HG03108 (cell line): ENCODE measurements at regions not wholly inside any gene's neighbourhood (a gene's known extent, or its start where the extent isn't known, plus 50 kb on each side); places are given as distances from the start of the nearest gene placed in this dataset.

Experiments used
- ATAC-seq: cut with Tn5 transposase; IDR thresholded peaks from one replicate; pipeline ENCODE4 v1.9.1; 2021; ENCODE audit warnings: moderate library complexity; ENCODE audit not compliant: unreplicated experiment

- no peak for ATAC-seq
These were observed 113.3 kb downstream of the LRRC70 start for GRCh38 chr5:62691946-62692345.

- ATAC-seq = no peak
These were observed 111.8 kb downstream of the LRRC70 start for GRCh38 chr5:62690421-62690820.

- ATAC-seq = no peak
These were observed 111.2 kb downstream of the LRRC70 start for GRCh38 chr5:62689599-62690368.

- no peak for ATAC-seq
These were observed 108.1 kb downstream of the LRRC70 start for GRCh38 chr5:62686692-62687091.

GRCh38 chr5:62685221-62685620, 106.6 kb downstream of the LRRC70 start:
- ATAC-seq = no peak

- ATAC-seq = no peak
These were observed 105.7 kb downstream of the LRRC70 start for GRCh38 chr5:62684310-62684709.

GRCh38 chr5:62682059-62682458, 103.4 kb downstream of the LRRC70 start:
- ATAC-seq = no peak

GRCh38 chr5:62681117-62681850, 102.7 kb downstream of the LRRC70 start:
- no peak for ATAC-seq

GRCh38 chr5:62680121-62680520, 101.5 kb downstream of the LRRC70 start:
- no peak for ATAC-seq
